Kidney (tissue), 13 donors: ENCODE measurements at regions not wholly inside any gene's neighbourhood (a gene's known extent, or its start where the extent isn't known, plus 50 kb on each side); places are given as distances from the start of the nearest gene placed in this dataset.

Experiments
- DNase-seq, 5 donors: peaks; one replicate each; pipeline ENCODE4 v3.0.0-alpha.2; 2013 to 2020
- FAIRE-seq: peaks from 2 replicates; lab custom pipeline; 2012; peaks lifted over from hg19 to GRCh38; lab: Jason Lieb, UNC
- H3K27ac ChIP-seq, 2 donors: one replicate each; pipeline ENCODE4 v1.7.0; 2013; ENCODE audit warnings: low read depth in 2 of 2, low read length in 2 of 2, inconsistent platforms in 1 of 2
- H3K27me3 ChIP-seq: one replicate; pipeline ENCODE4 v1.7.1; 2013; ENCODE audit warnings: low read length, inconsistent platforms; ENCODE audit not compliant: control insufficient read depth, insufficient read depth
- H3K36me3 ChIP-seq, 3 donors: one replicate each; pipeline versions ENCODE4 v1.7.0 to v1.7.1; 2013; ENCODE audit warnings: low read length in 3 of 3, control low read depth in 1 of 3, inconsistent platforms in 1 of 3; ENCODE audit not compliant: insufficient read depth in 3 of 3, control insufficient read depth in 2 of 3
- H3K4me1 ChIP-seq, 3 donors: one replicate each; pipeline versions ENCODE4 v1.7.0 to v1.7.1; 2013; ENCODE audit warnings: low read length in 3 of 3, inconsistent platforms in 1 of 3, low read depth in 1 of 3; ENCODE audit not compliant: control insufficient read depth in 2 of 3, insufficient read depth in 2 of 3
- H3K4me3 ChIP-seq, 3 donors: one replicate each; pipeline versions ENCODE4 v1.7.0 to v1.8.1; 2013; ENCODE audit warnings: low read length in 3 of 3, control low read depth in 1 of 3, inconsistent platforms in 1 of 3
- H3K9ac ChIP-seq, 3 donors: one replicate each; pipeline versions ENCODE4 v1.7.0 to v1.7.1; 2013; ENCODE audit warnings: low read length in 3 of 3, control low read depth in 1 of 3, inconsistent platforms in 1 of 3
- H3K9me3 ChIP-seq, 3 donors: one replicate each; pipeline versions ENCODE4 v1.7.0 to v1.7.1; 2013; ENCODE audit warnings: low read length in 3 of 3, control low read depth in 1 of 3, inconsistent platforms in 1 of 3; ENCODE audit not compliant: control insufficient read depth in 2 of 3, insufficient read depth in 1 of 3
- intact Hi-C: fragments of 100-400 bp; cut with DNase I; formaldehyde crosslinking; loops from one replicate; pipeline ENCODE4 v1.11.1; 2022
- TF ChIP-seq, protein P1 (sequence below): IDR thresholded peaks from 3 replicates; pipeline ENCODE4 v1.5.1; 2012; ENCODE audit warnings: mild to moderate bottlenecking, moderate library complexity, borderline replicate concordance; ENCODE audit not compliant: insufficient read depth; ENCODE audit errors: extremely low read depth
- donor health status: control.
- donor health status: control.
- donor health status: control.
- donor health status: control.
- donor health status: control.
- donor health status: DM: yes; HTN: yes; CAD: no.
- donor health status: Normal renal cell carcinoma (clear cell type).

DNA sequence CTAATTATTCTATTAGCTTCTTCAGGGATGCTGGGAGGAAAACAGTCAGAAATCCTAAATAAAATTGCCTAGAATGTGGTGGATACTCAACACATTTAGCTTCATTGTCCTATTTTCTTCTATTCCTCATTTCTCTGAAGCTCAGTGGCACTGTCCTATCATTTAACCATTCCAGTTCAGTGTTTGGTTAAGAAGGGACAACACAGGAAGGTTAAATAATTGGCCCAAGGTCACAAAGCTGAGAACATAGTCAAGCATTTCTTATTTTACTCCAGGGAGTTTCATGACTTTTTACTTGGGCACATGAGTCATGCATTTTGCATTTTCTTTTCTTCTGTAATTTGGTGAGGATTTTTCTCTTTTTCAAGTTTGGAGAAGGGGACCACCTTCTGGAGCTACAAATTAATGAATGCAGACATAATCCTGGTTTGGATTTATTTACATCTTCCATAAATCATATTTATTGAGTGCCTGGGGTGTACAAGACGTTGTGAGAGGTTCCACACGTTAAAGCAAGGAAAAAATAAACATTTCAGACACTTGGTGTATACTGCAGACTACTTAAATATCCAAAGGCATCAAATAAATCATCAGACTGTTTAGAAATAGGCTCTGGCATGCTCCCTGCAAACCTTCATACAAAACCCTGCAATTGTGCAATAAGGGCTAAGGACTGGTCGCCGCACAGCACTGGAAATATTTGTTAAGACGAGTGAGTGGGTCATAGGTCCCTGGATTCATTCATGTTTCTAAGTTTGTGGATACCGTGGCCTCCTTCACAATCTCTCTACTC is 263.9 kb downstream of the MAF start:
- no peaks in the 10 kb centered on the region for H3K27me3 ChIP-seq
- FAIRE-seq (no peak), DNase-seq (peak in 1 of 5 donors; percentile 20)
- H3K9ac ChIP-seq, result no peak overlapping the region
- H3K9me3 ChIP-seq, result no peaks in the 10 kb centered on the region
- H3K4me3 ChIP-seq, result no peak overlapping the region
- intact Hi-C loops, result no loop called here
- TF ChIP-seq, protein P1, sequence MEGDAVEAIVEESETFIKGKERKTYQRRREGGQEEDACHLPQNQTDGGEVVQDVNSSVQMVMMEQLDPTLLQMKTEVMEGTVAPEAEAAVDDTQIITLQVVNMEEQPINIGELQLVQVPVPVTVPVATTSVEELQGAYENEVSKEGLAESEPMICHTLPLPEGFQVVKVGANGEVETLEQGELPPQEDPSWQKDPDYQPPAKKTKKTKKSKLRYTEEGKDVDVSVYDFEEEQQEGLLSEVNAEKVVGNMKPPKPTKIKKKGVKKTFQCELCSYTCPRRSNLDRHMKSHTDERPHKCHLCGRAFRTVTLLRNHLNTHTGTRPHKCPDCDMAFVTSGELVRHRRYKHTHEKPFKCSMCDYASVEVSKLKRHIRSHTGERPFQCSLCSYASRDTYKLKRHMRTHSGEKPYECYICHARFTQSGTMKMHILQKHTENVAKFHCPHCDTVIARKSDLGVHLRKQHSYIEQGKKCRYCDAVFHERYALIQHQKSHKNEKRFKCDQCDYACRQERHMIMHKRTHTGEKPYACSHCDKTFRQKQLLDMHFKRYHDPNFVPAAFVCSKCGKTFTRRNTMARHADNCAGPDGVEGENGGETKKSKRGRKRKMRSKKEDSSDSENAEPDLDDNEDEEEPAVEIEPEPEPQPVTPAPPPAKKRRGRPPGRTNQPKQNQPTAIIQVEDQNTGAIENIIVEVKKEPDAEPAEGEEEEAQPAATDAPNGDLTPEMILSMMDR, result no peak
- H3K36me3 ChIP-seq, result no peaks in the 10 kb centered on the region
- no peaks in the 10 kb centered on the region for H3K4me1 ChIP-seq
- no peak overlapping the region for H3K27ac ChIP-seq

DNA sequence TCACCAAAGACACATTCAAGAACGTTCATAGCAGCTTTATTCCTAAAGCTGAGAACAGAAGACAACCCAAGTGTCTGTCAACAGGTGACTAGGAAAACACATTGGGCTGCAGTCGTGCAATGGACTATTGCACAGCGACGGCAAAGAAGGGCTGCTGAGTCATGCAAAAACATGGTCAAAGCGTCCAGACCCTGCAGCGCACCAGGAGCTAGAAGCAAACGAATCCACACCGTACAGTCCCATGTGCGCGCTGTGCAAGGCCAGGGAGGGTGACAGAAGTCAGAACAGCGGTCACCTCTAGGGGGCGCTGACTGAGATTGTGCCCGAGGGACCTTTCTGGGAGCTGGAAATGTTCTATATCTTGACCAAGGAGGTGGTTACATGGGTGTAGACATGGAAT is 266.4 kb downstream of the MAF start:
- DNase-seq (no peak), FAIRE-seq (no peak)
- no peak overlapping the region for H3K4me3 ChIP-seq
- H3K4me1 ChIP-seq, result no peaks in the 10 kb centered on the region
- H3K9ac ChIP-seq, result no peak overlapping the region
- no peaks in the 10 kb centered on the region for H3K27me3 ChIP-seq
- no peaks in the 10 kb centered on the region for H3K36me3 ChIP-seq
- intact Hi-C loops, result no loop called here
- H3K9me3 ChIP-seq, result no peaks in the 10 kb centered on the region
- TF ChIP-seq, protein P1, result peak; percentile 15
- H3K27ac ChIP-seq, result no peak overlapping the region

DNA sequence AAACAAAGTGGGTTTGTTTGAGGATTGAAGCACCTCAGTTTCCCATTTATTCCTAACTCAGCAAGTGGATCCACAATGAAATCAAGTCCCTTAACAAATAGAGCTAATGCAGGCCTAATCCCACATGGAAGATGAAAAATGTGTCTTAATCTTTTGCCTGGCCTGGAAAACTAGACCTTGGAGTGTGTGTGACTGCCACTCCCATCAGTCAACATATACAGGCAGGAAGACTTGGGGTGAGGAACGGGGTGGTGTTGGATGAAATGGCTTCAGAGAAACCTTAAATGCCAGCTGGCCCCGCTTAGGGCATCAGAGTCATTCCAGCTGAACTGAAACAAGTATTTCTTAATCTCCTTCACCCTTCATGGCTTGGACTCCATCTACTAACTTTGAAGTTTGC is 269.5 kb downstream of the MAF start:
- TF ChIP-seq, protein P1, result no peak
- FAIRE-seq, result no peak
- H3K4me1 ChIP-seq, result no peaks in the 10 kb centered on the region

DNA sequence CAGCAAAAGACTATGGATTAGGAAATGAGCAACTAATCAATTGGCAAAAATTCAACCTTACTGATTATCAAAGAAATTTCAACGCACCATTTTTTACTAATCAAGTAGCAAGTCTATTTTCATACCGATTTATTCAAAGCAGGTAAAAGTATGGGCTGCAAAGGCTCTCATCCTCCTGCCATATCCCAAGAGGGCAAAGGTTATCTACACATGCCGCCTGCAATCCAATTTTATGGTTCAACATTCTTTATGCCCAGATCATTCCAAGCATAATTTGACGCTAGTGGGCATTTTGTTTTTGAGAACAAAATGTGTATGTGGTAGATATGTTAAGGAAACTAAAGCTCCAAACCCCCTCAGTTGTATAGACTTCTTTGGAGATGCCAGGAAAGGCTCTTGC is 270.6 kb downstream of the MAF start:
- Histone ChIP-seq H3K36me3 (no peaks in the 10 kb centered on the region), H3K9me3 (no peaks in the 10 kb centered on the region), H3K27me3 (no peaks in the 10 kb centered on the region), H3K4me3 (no peak overlapping the region), H3K4me1 (no peaks in the 10 kb centered on the region), H3K9ac (no peak overlapping the region), H3K27ac (no peak overlapping the region)
- TF ChIP-seq, protein P1, result no peak
- DNase-seq (no peak), FAIRE-seq (no peak)
- intact Hi-C loops, result no loop called here

More for the DNA sequence above, 269.5 kb downstream of the MAF start:
- no peaks in the 10 kb centered on the region for H3K9me3 ChIP-seq
- H3K27ac ChIP-seq, result no peak overlapping the region
- no peak overlapping the region for H3K4me3 ChIP-seq
- H3K9ac ChIP-seq, result no peak overlapping the region
- intact Hi-C loops, result no loop called here
- no peaks in the 10 kb centered on the region for H3K36me3 ChIP-seq
- H3K27me3 ChIP-seq, result no peaks in the 10 kb centered on the region
- DNase-seq, result no peak
